SK-N-SH (cell line): ENCODE measurements at regions not wholly inside any gene's neighbourhood (a gene's known extent, or its start where the extent isn't known, plus 50 kb on each side); places are given as distances from the start of the nearest gene placed in this dataset.

ENCODE experiments used
- EP300 ChIP-seq, 2 experiments: IDR thresholded peaks; 2 replicates each; pipeline versions ENCODE4 v1.4.0 to v1.6.1; 2012; ENCODE audit warnings: borderline replicate concordance in 1 of 2, low read depth in 1 of 2, low read length in 1 of 2
- FOXM1 ChIP-seq: IDR thresholded peaks from 2 replicates; pipeline ENCODE4 v1.4.0; 2012; ENCODE audit warnings: low read depth, mild to moderate bottlenecking
- GABPA ChIP-seq: IDR thresholded peaks from 2 replicates; pipeline ENCODE4 v1.4.0; 2012; ENCODE audit warnings: low read depth, mild to moderate bottlenecking
- MEF2A ChIP-seq: IDR thresholded peaks from 2 replicates; pipeline ENCODE4 v1.4.0; 2012; ENCODE audit warnings: low read depth, borderline replicate concordance
- POLR2AphosphoS5 ChIP-seq: IDR thresholded peaks from 2 replicates; pipeline ENCODE4 v1.6.1; 2012; ENCODE audit warnings: low read depth, low read length
- RFX5 ChIP-seq: IDR thresholded peaks from 2 replicates; pipeline ENCODE4 v1.6.1; 2012; ENCODE audit warnings: mild to moderate bottlenecking, improper control_type of control experiment, low read length
- RXRA ChIP-seq: IDR thresholded peaks from 2 replicates; pipeline ENCODE4 v1.4.0; 2012; ENCODE audit warnings: low read depth, mild to moderate bottlenecking, borderline replicate concordance
- TAF1 ChIP-seq: IDR thresholded peaks from 2 replicates; pipeline ENCODE4 v1.6.1; 2012; ENCODE audit warnings: low read depth, mild to moderate bottlenecking, low read length, moderate library complexity, borderline replicate concordance
- YY1 ChIP-seq: IDR thresholded peaks from 2 replicates; pipeline ENCODE4 v1.4.0; 2012; ENCODE audit warnings: low read depth, mild to moderate bottlenecking
- TF ChIP-seq, protein P1 (sequence below): fragments of 200-600 bp; sonication (generic); IDR thresholded peaks from 2 replicates; pipeline ENCODE4 v1.6.1; 2017; ENCODE audit warnings: antibody characterized with exemption, mild to moderate bottlenecking, moderate library complexity
- TF ChIP-seq, protein P2 (sequence below): IDR thresholded peaks from 2 replicates; pipeline ENCODE4 v1.6.1; 2012; ENCODE audit warnings: mild to moderate bottlenecking, low read depth, low read length, moderate library complexity
- TF ChIP-seq, protein P3 (sequence below): fragments of 150-350 bp; IDR thresholded peaks from 2 replicates; pipeline ENCODE4 v1.6.1; 2017; ENCODE audit warnings: antibody characterized with exemption, low read length, low read depth, borderline replicate concordance
- TF ChIP-seq, protein P4 (sequence below): IDR thresholded peaks from 2 replicates; pipeline ENCODE4 v1.4.0; 2012; ENCODE audit warnings: low read depth

DNA sequence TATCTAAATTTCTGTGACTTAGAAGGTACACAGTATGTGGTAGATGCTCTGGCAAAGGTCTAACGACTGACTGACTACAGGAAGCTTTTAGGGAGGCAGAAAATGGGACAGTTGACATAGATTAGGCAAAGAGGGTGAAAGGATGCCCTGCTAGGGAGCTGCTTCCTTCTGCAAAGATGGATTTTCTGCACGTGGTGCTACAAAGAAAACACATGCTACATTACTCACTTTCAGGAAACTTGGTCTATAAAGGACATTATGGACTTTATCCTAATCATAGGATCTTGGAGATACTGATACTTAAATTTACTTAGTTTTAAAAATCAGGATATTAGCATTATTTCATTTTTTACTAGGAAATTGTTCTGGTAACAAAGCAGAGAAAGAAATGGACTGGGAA lies 405.8 kb upstream of the ADAMTS16 start:
- TF ChIP-seq POLR2AphosphoS5 (no peak), RXRA (no peak), RFX5 (no peak), YY1 (no peak), GABPA (no peak), FOXM1 (no peak), MEF2A (no peak), TAF1 (no peak), EP300 (IDR thresholded peaks at IDR 0.05; ENCODE audit: borderline replicate concordance in 1 of 2, low read depth in 1 of 2, low read length in 1 of 2) (no peak)
- TF ChIP-seq, protein P1, sequence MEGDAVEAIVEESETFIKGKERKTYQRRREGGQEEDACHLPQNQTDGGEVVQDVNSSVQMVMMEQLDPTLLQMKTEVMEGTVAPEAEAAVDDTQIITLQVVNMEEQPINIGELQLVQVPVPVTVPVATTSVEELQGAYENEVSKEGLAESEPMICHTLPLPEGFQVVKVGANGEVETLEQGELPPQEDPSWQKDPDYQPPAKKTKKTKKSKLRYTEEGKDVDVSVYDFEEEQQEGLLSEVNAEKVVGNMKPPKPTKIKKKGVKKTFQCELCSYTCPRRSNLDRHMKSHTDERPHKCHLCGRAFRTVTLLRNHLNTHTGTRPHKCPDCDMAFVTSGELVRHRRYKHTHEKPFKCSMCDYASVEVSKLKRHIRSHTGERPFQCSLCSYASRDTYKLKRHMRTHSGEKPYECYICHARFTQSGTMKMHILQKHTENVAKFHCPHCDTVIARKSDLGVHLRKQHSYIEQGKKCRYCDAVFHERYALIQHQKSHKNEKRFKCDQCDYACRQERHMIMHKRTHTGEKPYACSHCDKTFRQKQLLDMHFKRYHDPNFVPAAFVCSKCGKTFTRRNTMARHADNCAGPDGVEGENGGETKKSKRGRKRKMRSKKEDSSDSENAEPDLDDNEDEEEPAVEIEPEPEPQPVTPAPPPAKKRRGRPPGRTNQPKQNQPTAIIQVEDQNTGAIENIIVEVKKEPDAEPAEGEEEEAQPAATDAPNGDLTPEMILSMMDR, result no peak
- TF ChIP-seq, protein P2, sequence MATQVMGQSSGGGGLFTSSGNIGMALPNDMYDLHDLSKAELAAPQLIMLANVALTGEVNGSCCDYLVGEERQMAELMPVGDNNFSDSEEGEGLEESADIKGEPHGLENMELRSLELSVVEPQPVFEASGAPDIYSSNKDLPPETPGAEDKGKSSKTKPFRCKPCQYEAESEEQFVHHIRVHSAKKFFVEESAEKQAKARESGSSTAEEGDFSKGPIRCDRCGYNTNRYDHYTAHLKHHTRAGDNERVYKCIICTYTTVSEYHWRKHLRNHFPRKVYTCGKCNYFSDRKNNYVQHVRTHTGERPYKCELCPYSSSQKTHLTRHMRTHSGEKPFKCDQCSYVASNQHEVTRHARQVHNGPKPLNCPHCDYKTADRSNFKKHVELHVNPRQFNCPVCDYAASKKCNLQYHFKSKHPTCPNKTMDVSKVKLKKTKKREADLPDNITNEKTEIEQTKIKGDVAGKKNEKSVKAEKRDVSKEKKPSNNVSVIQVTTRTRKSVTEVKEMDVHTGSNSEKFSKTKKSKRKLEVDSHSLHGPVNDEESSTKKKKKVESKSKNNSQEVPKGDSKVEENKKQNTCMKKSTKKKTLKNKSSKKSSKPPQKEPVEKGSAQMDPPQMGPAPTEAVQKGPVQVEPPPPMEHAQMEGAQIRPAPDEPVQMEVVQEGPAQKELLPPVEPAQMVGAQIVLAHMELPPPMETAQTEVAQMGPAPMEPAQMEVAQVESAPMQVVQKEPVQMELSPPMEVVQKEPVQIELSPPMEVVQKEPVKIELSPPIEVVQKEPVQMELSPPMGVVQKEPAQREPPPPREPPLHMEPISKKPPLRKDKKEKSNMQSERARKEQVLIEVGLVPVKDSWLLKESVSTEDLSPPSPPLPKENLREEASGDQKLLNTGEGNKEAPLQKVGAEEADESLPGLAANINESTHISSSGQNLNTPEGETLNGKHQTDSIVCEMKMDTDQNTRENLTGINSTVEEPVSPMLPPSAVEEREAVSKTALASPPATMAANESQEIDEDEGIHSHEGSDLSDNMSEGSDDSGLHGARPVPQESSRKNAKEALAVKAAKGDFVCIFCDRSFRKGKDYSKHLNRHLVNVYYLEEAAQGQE, result no peak
- TF ChIP-seq, protein P3, sequence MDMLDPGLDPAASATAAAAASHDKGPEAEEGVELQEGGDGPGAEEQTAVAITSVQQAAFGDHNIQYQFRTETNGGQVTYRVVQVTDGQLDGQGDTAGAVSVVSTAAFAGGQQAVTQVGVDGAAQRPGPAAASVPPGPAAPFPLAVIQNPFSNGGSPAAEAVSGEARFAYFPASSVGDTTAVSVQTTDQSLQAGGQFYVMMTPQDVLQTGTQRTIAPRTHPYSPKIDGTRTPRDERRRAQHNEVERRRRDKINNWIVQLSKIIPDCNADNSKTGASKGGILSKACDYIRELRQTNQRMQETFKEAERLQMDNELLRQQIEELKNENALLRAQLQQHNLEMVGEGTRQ, result no peak
- TF ChIP-seq, protein P4, sequence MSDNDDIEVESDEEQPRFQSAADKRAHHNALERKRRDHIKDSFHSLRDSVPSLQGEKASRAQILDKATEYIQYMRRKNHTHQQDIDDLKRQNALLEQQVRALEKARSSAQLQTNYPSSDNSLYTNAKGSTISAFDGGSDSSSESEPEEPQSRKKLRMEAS, result no peak
